Small intestine (tissue), 7 donors: ENCODE measurements at regions not wholly inside any gene's neighbourhood (a gene's known extent, or its start where the extent isn't known, plus 50 kb on each side); places are given as distances from the start of the nearest gene placed in this dataset.
A peak's percentile ranks its signal among the peaks of the same experiment; 100 is the strongest.

Source experiments
- DNase-seq, 2 donors: peaks; one replicate each; pipeline versions ENCODE4 v3.0.0 to v3.0.0-alpha.2; 2013
- FAIRE-seq: peaks from 2 replicates; lab custom pipeline; 2012; peaks lifted over from hg19 to GRCh38; lab: Jason Lieb, UNC
- H3K27ac ChIP-seq, 3 donors: one replicate each; pipeline ENCODE4 v1.5.1; 2013; ENCODE audit warnings: low read length in 2 of 3, mild to moderate bottlenecking in 2 of 3, control low read depth in 1 of 3, inconsistent platforms in 1 of 3, low read depth in 1 of 3, moderate library complexity in 1 of 3
- H3K27me3 ChIP-seq, 3 donors: one replicate each; pipeline ENCODE4 v1.6.1; 2013; ENCODE audit warnings: low read length in 3 of 3, inconsistent platforms in 1 of 3; ENCODE audit not compliant: control insufficient read depth in 3 of 3, insufficient read depth in 3 of 3
- H3K36me3 ChIP-seq, 3 donors: one replicate each; pipeline ENCODE4 v1.6.1; 2013; ENCODE audit warnings: low read length in 3 of 3, inconsistent platforms in 1 of 3, low read depth in 1 of 3, mild to moderate bottlenecking in 1 of 3, moderate library complexity in 1 of 3; ENCODE audit not compliant: control insufficient read depth in 3 of 3, insufficient read depth in 2 of 3
- H3K4me1 ChIP-seq, 3 donors: one replicate each; pipeline ENCODE4 v1.6.1; 2013; ENCODE audit warnings: low read length in 2 of 3, inconsistent platforms in 1 of 3, low read depth in 1 of 3, mild to moderate bottlenecking in 1 of 3, moderate library complexity in 1 of 3; ENCODE audit not compliant: control insufficient read depth in 3 of 3, insufficient read depth in 2 of 3
- H3K4me3 ChIP-seq, 3 donors: one replicate each; pipeline ENCODE4 v1.5.1; 2013; ENCODE audit warnings: low read length in 3 of 3, control low read depth in 1 of 3, inconsistent platforms in 1 of 3, low read depth in 1 of 3, mild to moderate bottlenecking in 1 of 3, moderate library complexity in 1 of 3
- H3K9me3 ChIP-seq, 2 donors: one replicate each; pipeline ENCODE4 v1.6.1; 2013; ENCODE audit warnings: low read depth in 1 of 2, low read length in 1 of 2; ENCODE audit not compliant: control insufficient read depth in 2 of 2, insufficient read depth in 1 of 2
- WGBS, 3 donors: extraction: QIAGEN DNeasy Blood & Tissue Kit; methylation state at CpG; one replicate each; pipeline ENCODE4 v1.1.7; 2013; 5-methylcytosine and 5-hydroxymethylcytosine counted together
- donor health status: healthy with polysubstance abuse.
- donor health status: control.
- donor health status: control.
- donor health status: Bipolar disorder and iron deficiency.
- donor health status: healthy.

GRCh38 chr5:101829255-101829654 is 466.8 kb downstream of the SLCO4C1 start:
- Histone ChIP-seq H3K27ac (no peak overlapping the region), H3K36me3 (no peaks in the 10 kb centered on the region), H3K4me1 (no peaks in the 10 kb centered on the region), H3K9me3 (no peaks in the 10 kb centered on the region), H3K27me3 (no peaks in the 10 kb centered on the region), H3K4me3 (no peak overlapping the region)
- WGBS, 3 donors: 53 to 70% (median 57%) methylated on average over 4 of the region's 4 CpGs
- DNase-seq (no peak), FAIRE-seq (no peak)

- Histone ChIP-seq H3K36me3 (no peaks in the 10 kb centered on the region), H3K4me1 (no peaks in the 10 kb centered on the region), H3K4me3 (no peak overlapping the region), H3K27me3 (no peaks in the 10 kb centered on the region), H3K9me3 (no peaks in the 10 kb centered on the region), H3K27ac (no peak overlapping the region)
- FAIRE-seq: no peak
- DNase-seq: no peak
These were observed 484.6 kb downstream of the SLCO4C1 start for GRCh38 chr5:101811466-101811865.

- no peak for DNase-seq
- no peak for FAIRE-seq
- no peaks in the 10 kb centered on the region for H3K9me3 ChIP-seq
- H3K4me1 ChIP-seq: no peaks in the 10 kb centered on the region
- no peak overlapping the region for H3K4me3 ChIP-seq
- no peaks in the 10 kb centered on the region for H3K27me3 ChIP-seq
- H3K27ac ChIP-seq: no peak overlapping the region
- H3K36me3 ChIP-seq: no peaks in the 10 kb centered on the region
- 41 to 71% (median 44%) methylated on average over 2 of the region's 2 CpGs for WGBS, 3 donors
These were observed 489.7 kb downstream of the SLCO4C1 start for GRCh38 chr5:101806410-101806809.

- Histone ChIP-seq H3K27me3 (no peaks in the 10 kb centered on the region), H3K4me1 (no peaks in the 10 kb centered on the region), H3K9me3 (no peaks in the 10 kb centered on the region), H3K27ac (no peak overlapping the region), H3K36me3 (no peaks in the 10 kb centered on the region), H3K4me3 (no peak overlapping the region)
- no peak for DNase-seq
- no peak for FAIRE-seq
These were observed 499.7 kb downstream of the SLCO4C1 start for GRCh38 chr5:101796427-101796826.

- FAIRE-seq (no peak), DNase-seq (no peak)
- peaks cover 0 to 1% of the 10 kb centered on the region in 2 donors for H3K9me3 ChIP-seq
- no peak overlapping the region for H3K27ac ChIP-seq
- H3K27me3 ChIP-seq: no peaks in the 10 kb centered on the region
- no peaks in the 10 kb centered on the region for H3K4me1 ChIP-seq
- H3K36me3 ChIP-seq: no peaks in the 10 kb centered on the region
- WGBS, 3 donors: 65 to 76% (median 66%) methylated on average over 4 of the region's 4 CpGs
- H3K4me3 ChIP-seq: no peak overlapping the region
These were observed 507.3 kb downstream of the SLCO4C1 start for GRCh38 chr5:101788797-101789196.

GRCh38 chr5:101785090-101785489 is 511.0 kb downstream of the SLCO4C1 start:
- Histone ChIP-seq H3K36me3 (no peaks in the 10 kb centered on the region), H3K9me3 (peaks cover 0 to 1% of the 10 kb centered on the region in 2 donors), H3K27me3 (no peaks in the 10 kb centered on the region), H3K27ac (no peak overlapping the region), H3K4me1 (no peaks in the 10 kb centered on the region), H3K4me3 (no peak overlapping the region)
- FAIRE-seq: no peak
- 43 to 59% (median 49%) methylated on average over 2 of the region's 2 CpGs for WGBS, 3 donors
- DNase-seq: no peak

- no peaks in the 10 kb centered on the region for H3K36me3 ChIP-seq
- 41 to 69% (median 44%) methylated on average over 26 of the region's 26 CpGs for WGBS, 3 donors
- peak overlapping the region in 1 of 3 donors; percentile 20 for H3K4me3 ChIP-seq
- no peaks in the 10 kb centered on the region for H3K27me3 ChIP-seq
- no peaks in the 10 kb centered on the region for H3K4me1 ChIP-seq
- no peak for FAIRE-seq
- DNase-seq: no peak
- no peak overlapping the region for H3K27ac ChIP-seq
- no peaks in the 10 kb centered on the region for H3K9me3 ChIP-seq
These were observed 512.7 kb downstream of the SLCO4C1 start for GRCh38 chr5:101783241-101784013.

- H3K27me3 ChIP-seq: no peaks in the 10 kb centered on the region
- H3K4me1 ChIP-seq: no peaks in the 10 kb centered on the region
- FAIRE-seq (no peak), DNase-seq (no peak)
- H3K4me3 ChIP-seq: no peak overlapping the region
- no peak overlapping the region for H3K27ac ChIP-seq
- WGBS, 3 donors: 50 to 67% (median 54%) methylated on average over 10 of the region's 10 CpGs
- no peaks in the 10 kb centered on the region for H3K36me3 ChIP-seq
- H3K9me3 ChIP-seq: no peaks in the 10 kb centered on the region
These were observed 513.6 kb downstream of the SLCO4C1 start for GRCh38 chr5:101782352-101783103.
